IMR-90 (cell line): ENCODE measurements at regions not wholly inside any gene's neighbourhood (a gene's known extent, or its start where the extent isn't known, plus 50 kb on each side); places are given as distances from the start of the nearest gene placed in this dataset.
"Not testable (repeated sequence)": the region's sequence is repeated elsewhere in the genome, so short reads cannot be mapped to it uniquely, and the experiment has no call there.

Experiments
- ATAC-seq: fragments of 200-7000 bp; cut with Tn5 transposase; 2 replicates; pipeline ENCODE4 v1.9.1; 2020; ENCODE audit warnings: low read depth, mild to moderate bottlenecking, moderate library complexity
- BruUV-seq: library from RNA; stranded (reverse); fragments of 400-500 nt; replicated peaks from 2 replicates; lab custom pipeline; 2021; lab: Mats Ljungman, UMichigan
- CTCF ChIA-PET: fragments of 300-600 bp; formaldehyde crosslinking; extraction: SDS; loops from one replicate; lab custom pipeline; 2021; ENCODE audit warnings: antibody characterized with exemption; lab: Yijun Ruan, JAX
- POLR2A ChIA-PET: fragments of 300-600 bp; sonication (Branson Sonifier 250); formaldehyde crosslinking; loops from one replicate; lab custom pipeline; 2022; ENCODE audit warnings: antibody characterized with exemption; ENCODE audit not compliant: unreplicated experiment; lab: Charles Lee
- DNase-seq: peaks from one replicate; pipeline ENCODE4 v3.0.0; 2013
- H2AFZ ChIP-seq: replicated peaks from 2 replicates; pipeline ENCODE3; 2013; ENCODE audit warnings: low read length, mild to moderate bottlenecking; ENCODE audit not compliant: poor library complexity
- H2AK5ac ChIP-seq: 2 replicates; pipeline ENCODE4 v1.6.1; 2013; ENCODE audit warnings: low read depth, low read length, inconsistent platforms
- H2AK9ac ChIP-seq: replicated peaks from 2 replicates; pipeline ENCODE3; 2013; ENCODE audit warnings: mild to moderate bottlenecking, low read depth, low read length, moderate library complexity; ENCODE audit not compliant: poor library complexity
- H2BK120ac ChIP-seq: 2 replicates; pipeline ENCODE4 v1.6.1; 2013; ENCODE audit warnings: low read depth, low read length, inconsistent platforms
- H2BK15ac ChIP-seq: 3 replicates; pipeline ENCODE4 v1.6.1; 2013; ENCODE audit warnings: low read depth, low read length, inconsistent platforms
- H2BK20ac ChIP-seq: 2 replicates; pipeline ENCODE4 v1.6.1; 2013; ENCODE audit warnings: low read depth, mild to moderate bottlenecking, inconsistent platforms, low read length, moderate library complexity
- H2BK5ac ChIP-seq: 2 replicates; pipeline ENCODE4 v1.6.1; 2013; ENCODE audit warnings: mild to moderate bottlenecking, low read depth, low read length, inconsistent platforms; ENCODE audit not compliant: poor library complexity, severe bottlenecking
- H3K14ac ChIP-seq: replicated peaks from 2 replicates; pipeline ENCODE4 v1.6.1; 2013; ENCODE audit warnings: low read depth, low read length, inconsistent platforms
- H3K18ac ChIP-seq: 2 replicates; pipeline ENCODE4 v1.6.1; 2013; ENCODE audit warnings: low read depth, low read length, control low read depth
- H3K23ac ChIP-seq: 2 replicates; pipeline ENCODE4 v1.6.1; 2013; ENCODE audit warnings: low read depth, low read length, inconsistent platforms
- H3K27ac ChIP-seq: 2 replicates; pipeline ENCODE4 v1.5.1; 2013; ENCODE audit warnings: mild to moderate bottlenecking, control low read depth, low read length; ENCODE audit not compliant: insufficient read depth
- H3K27me3 ChIP-seq: 2 replicates; pipeline ENCODE4 v1.6.1; 2013; ENCODE audit warnings: low read length; ENCODE audit not compliant: control insufficient read depth, insufficient read depth
- H3K36me3 ChIP-seq: 2 replicates; pipeline ENCODE4 v1.6.1; 2013; ENCODE audit warnings: low read length, mixed read lengths; ENCODE audit not compliant: control insufficient read depth, insufficient read depth
- H3K4ac ChIP-seq: 2 replicates; pipeline ENCODE4 v1.6.1; 2013; ENCODE audit warnings: low read depth, low read length, inconsistent platforms
- H3K4me1 ChIP-seq: 2 replicates; pipeline ENCODE4 v1.6.1; 2013; ENCODE audit warnings: low read length, mixed read lengths; ENCODE audit not compliant: control insufficient read depth, insufficient read depth
- H3K4me2 ChIP-seq: 2 replicates; pipeline ENCODE4 v1.6.1; 2013; ENCODE audit warnings: low read depth, mild to moderate bottlenecking, control low read depth, low read length, moderate library complexity
- H3K4me3 ChIP-seq: 2 replicates; pipeline ENCODE4 v1.5.1; 2013; ENCODE audit warnings: low read depth, mild to moderate bottlenecking, control low read depth, low read length, moderate library complexity; ENCODE audit not compliant: insufficient read depth
- H3K56ac ChIP-seq: 2 replicates; pipeline ENCODE4 v1.6.1; 2013; ENCODE audit warnings: low read length, inconsistent platforms; ENCODE audit not compliant: insufficient read depth; ENCODE audit errors: extremely low read depth
- H3K79me1 ChIP-seq, 2 experiments: 2 replicates each; pipeline ENCODE4 v1.6.1; 2013; ENCODE audit warnings: low read length in 2 of 2, inconsistent platforms in 1 of 2, low read depth in 1 of 2
- H3K9ac ChIP-seq: 2 replicates; pipeline ENCODE4 v1.6.1; 2013; ENCODE audit warnings: low read depth, low read length, control low read depth
- H3K9me1 ChIP-seq: 2 replicates; pipeline ENCODE4 v1.6.1; 2013; ENCODE audit warnings: low read length, inconsistent platforms; ENCODE audit not compliant: insufficient read depth
- H3K9me3 ChIP-seq: 2 replicates; pipeline ENCODE4 v1.6.1; 2013; ENCODE audit warnings: low read length; ENCODE audit not compliant: control insufficient read depth, insufficient read depth
- H4K20me1 ChIP-seq: 2 replicates; pipeline ENCODE4 v1.6.1; 2013; ENCODE audit warnings: low read length, inconsistent platforms; ENCODE audit not compliant: insufficient read depth
- H4K5ac ChIP-seq: 2 replicates; pipeline ENCODE4 v1.6.1; 2013; ENCODE audit warnings: mild to moderate bottlenecking, low read depth, low read length, control low read depth
- H4K8ac ChIP-seq, 2 experiments: 2 replicates each; pipeline ENCODE4 v1.6.1; 2013; ENCODE audit warnings: low read depth in 2 of 2, low read length in 2 of 2, control low read depth in 1 of 2, inconsistent platforms in 1 of 2
- H4K91ac ChIP-seq: 2 replicates; pipeline ENCODE4 v1.6.1; 2013; ENCODE audit warnings: low read depth, low read length, inconsistent platforms; ENCODE audit not compliant: insufficient read depth
- BHLHE40 ChIP-seq: fragments of 150-350 bp; IDR thresholded peaks from 2 replicates; pipeline ENCODE4 v1.6.1; 2016; ENCODE audit warnings: mild to moderate bottlenecking, low read depth, low read length
- CHD1 ChIP-seq: IDR thresholded peaks from 2 replicates; pipeline ENCODE4 v1.6.1; 2012; ENCODE audit warnings: low read depth, low read length, improper control_type of control experiment
- MAFK ChIP-seq: IDR thresholded peaks from 2 replicates; pipeline ENCODE4 v1.6.1; 2012; ENCODE audit warnings: low read depth, low read length, improper control_type of control experiment
- MAZ ChIP-seq: IDR thresholded peaks from 2 replicates; pipeline ENCODE4 v1.6.1; 2012; ENCODE audit warnings: low read depth, mild to moderate bottlenecking, low read length, improper control_type of control experiment, moderate library complexity, borderline replicate concordance
- MXI1 ChIP-seq: IDR thresholded peaks from 2 replicates; pipeline ENCODE4 v1.6.1; 2012; ENCODE audit warnings: low read depth, mild to moderate bottlenecking, low read length, moderate library complexity, borderline replicate concordance
- POLR2A ChIP-seq: IDR thresholded peaks from 2 replicates; pipeline ENCODE4 v1.6.1; 2012; ENCODE audit warnings: mild to moderate bottlenecking, low read depth, low read length
- USF2 ChIP-seq: fragments of 150-350 bp; IDR thresholded peaks from 2 replicates; pipeline ENCODE4 v1.6.1; 2017; ENCODE audit warnings: mild to moderate bottlenecking, antibody characterized with exemption, low read length, low read depth
- WGBS, 2 experiments: methylation state at CpG; one replicate each; pipeline versions ENCODE4 v1.1.5 to v1.1.7; 2013; ENCODE audit warnings: missing lambda C conversion rate in 2 of 2; ENCODE audit not compliant: insufficient read length in 1 of 2; ENCODE audit errors: extremely low coverage in 2 of 2; 5-methylcytosine and 5-hydroxymethylcytosine counted together
- dilution Hi-C: fragments of 300-500 bp; cut with HindIII; formaldehyde crosslinking; loops from one replicate; pipeline ENCODE4 v1.14.3; 2018; ENCODE audit warnings: low sequenced_read_pairs; ENCODE audit not compliant: unreplicated experiment
- in situ Hi-C: fragments of 300-500 bp; cut with MboI; formaldehyde crosslinking; loops from 3 replicates; pipeline ENCODE4 v1.14.3; 2019; ENCODE audit warnings: low sequenced_read_pairs, inconsistent platforms, mixed read lengths
- intact Hi-C: fragments of 100-400 bp; cut with micrococcal nuclease; formaldehyde crosslinking; loops from 2 replicates; pipeline ENCODE4 v1.10.0; 2022

GRCh38 chr9:82490019-82490499 is 501.5 kb downstream of the SPATA31D1 start:
- no TSS peak for BruUV-seq
- intact Hi-C loops: no loop called here
- POLR2A ChIA-PET: no interaction called here

GRCh38 chr9:82490821-82491220 is 502.2 kb downstream of the SPATA31D1 start:
- H2AK5ac ChIP-seq, H3K4me3 ChIP-seq, H2BK5ac ChIP-seq, CTCF ChIA-PET, H3K14ac ChIP-seq, H3K9ac ChIP-seq, dilution Hi-C loops, H4K20me1 ChIP-seq, H4K8ac ChIP-seq, H3K23ac ChIP-seq, H3K18ac ChIP-seq, H3K27me3 ChIP-seq, H3K56ac ChIP-seq, H3K4me1 ChIP-seq, ATAC-seq, H4K5ac ChIP-seq, H4K91ac ChIP-seq, H3K27ac ChIP-seq, POLR2A ChIA-PET, H3K4ac ChIP-seq, H2BK20ac ChIP-seq, H3K9me3 ChIP-seq, H2BK15ac ChIP-seq, H2AFZ ChIP-seq, intact Hi-C loops, BruUV-seq, H3K9me1 ChIP-seq, H3K4me2 ChIP-seq, H2AK9ac ChIP-seq, H3K79me1 ChIP-seq, H3K36me3 ChIP-seq, H2BK120ac ChIP-seq: not testable (repeated sequence)
- peak; percentile 23 for DNase-seq
- in situ Hi-C loops: loop anchor here (25.0 kb wide), 1 partner anchor 104 kb away; no protein-coding TSS in a partner anchor
- WGBS, 2 experiments: no CpG with 5 or more reads among the region's 5 CpGs

More at GRCh38 chr9:82490019-82490499, 501.5 kb downstream of the SPATA31D1 start:
- no peaks in the 10 kb centered on the region; the same call in 1 of the 2 replicates for H3K9me1 ChIP-seq
- H2BK5ac ChIP-seq: no peak overlapping the region
- H3K9me3 ChIP-seq: no peaks in the 10 kb centered on the region
- no peak overlapping the region for H3K4me2 ChIP-seq
- TF ChIP-seq BHLHE40 (peak; percentile 87), CHD1 (no peak), USF2 (no peak), MXI1 (no peak), MAZ (no peak), POLR2A (no peak), MAFK (no peak)
- peaks cover 5% of the 10 kb centered on the region for H3K4me1 ChIP-seq
- H4K5ac ChIP-seq: no peak overlapping the region
- no peaks in the 10 kb centered on the region for H3K79me1 ChIP-seq
- H3K18ac ChIP-seq: no peak overlapping the region
- H2BK15ac ChIP-seq: no peak overlapping the region
- no peak overlapping the region for H3K14ac ChIP-seq
- H2AK9ac ChIP-seq: no peak overlapping the region
- no peak overlapping the region for H4K8ac ChIP-seq
- H4K20me1 ChIP-seq: no peaks in the 10 kb centered on the region
- no peak overlapping the region for H3K23ac ChIP-seq
- ATAC-seq (peak; percentile 33; the same call in 1 of the 2 replicates), DNase-seq (peak; percentile 74)
- H3K9ac ChIP-seq: no peak overlapping the region
- in situ Hi-C loops: loop anchor here (25.0 kb wide), 1 partner anchor 103 kb away; no protein-coding TSS in a partner anchor
- no peak overlapping the region for H2BK120ac ChIP-seq
- no CpG with 5 or more reads among the region's 4 CpGs for WGBS, 2 experiments
- no peaks in the 10 kb centered on the region for H3K27me3 ChIP-seq
- H4K91ac ChIP-seq: no peak overlapping the region
- H3K4me3 ChIP-seq: no peak overlapping the region
- H2AK5ac ChIP-seq: no peak overlapping the region
- no peak overlapping the region for H3K4ac ChIP-seq
- H3K56ac ChIP-seq: no peak overlapping the region
- dilution Hi-C loops: no loop called here
- no peak overlapping the region for H2BK20ac ChIP-seq
- H2AFZ ChIP-seq: no peak overlapping the region
- H3K27ac ChIP-seq: no peak overlapping the region
- no peaks in the 10 kb centered on the region for H3K36me3 ChIP-seq
- CTCF ChIA-PET: interaction anchor here (1.1 kb wide), 1 partner anchor 9 kb away, joined by 3 read pairs; no protein-coding TSS in a partner anchor
